Transverse colon (tissue), 4 donors: ENCODE measurements at regions not wholly inside any gene's neighbourhood (a gene's known extent, or its start where the extent isn't known, plus 50 kb on each side); places are given as distances from the start of the nearest gene placed in this dataset.

Experiments
- DNase-seq: peaks from one replicate; pipeline ENCODE4 v3.0.0-alpha.2; 2019
- H3K27ac ChIP-seq, 4 donors: fragments of 200-600 bp; sonication (generic); 2 replicates each; pipeline ENCODE4 v1.5.1; 2016 to 2018; ENCODE audit warnings: inconsistent platforms in 4 of 4
- H3K27me3 ChIP-seq: fragments of 200-600 bp; sonication (generic); 2 replicates; pipeline ENCODE4 v1.5.1; 2017; ENCODE audit warnings: inconsistent platforms
- H3K36me3 ChIP-seq, 4 donors: fragments of 200-600 bp; sonication (generic); 2 replicates each; pipeline ENCODE4 v1.5.1; 2017 to 2019; ENCODE audit warnings: inconsistent platforms in 4 of 4
- H3K4me1 ChIP-seq, 4 donors: fragments of 200-600 bp; sonication (generic); 2 replicates each; pipeline ENCODE4 v1.5.1; 2017 to 2020; ENCODE audit warnings: inconsistent platforms in 4 of 4
- H3K4me3 ChIP-seq, 4 donors: fragments of 200-600 bp; sonication (generic); 1 replicate in 1 of 4; 2 replicates in 3 of 4; pipeline versions ENCODE4 v1.5.1 to v1.6.1; 2017 to 2019; ENCODE audit warnings: inconsistent platforms in 4 of 4
- H3K9me3 ChIP-seq, 2 donors: fragments of 200-600 bp; sonication (generic); 2 replicates each; pipeline ENCODE4 v1.5.1; 2017 to 2019; ENCODE audit warnings: inconsistent platforms in 2 of 2
- CTCF ChIP-seq, 5 experiments: fragments of 200-600 bp in 3 of 5; fragments of 450-650 bp in 2 of 5; sonication (generic) in 3 of 5; IDR thresholded peaks; 1 replicate in 2 of 5; 2 replicates in 3 of 5; pipeline ENCODE4 v1.5.1; 2016 to 2017; ENCODE audit warnings: antibody characterized with exemption in 5 of 5, inconsistent platforms in 3 of 5, mild to moderate bottlenecking in 2 of 5, moderate library complexity in 1 of 5
- EP300 ChIP-seq: sonication (generic); formaldehyde crosslinking; IDR thresholded peaks from one replicate; pipeline ENCODE4 v1.6.1; 2017; ENCODE audit warnings: antibody characterized with exemption, low read depth
- POLR2A ChIP-seq: fragments of 450-650 bp; IDR thresholded peaks from one replicate; pipeline ENCODE4 v1.6.1; 2016; ENCODE audit warnings: antibody characterized with exemption, mild to moderate bottlenecking, moderate library complexity
- POLR2AphosphoS5 ChIP-seq, 3 donors: sonication (generic); formaldehyde crosslinking; IDR thresholded peaks; one replicate each; pipeline ENCODE4 v1.6.1; 2016; ENCODE audit warnings: antibody characterized with exemption in 3 of 3
- WGBS, 2 donors: methylation state at CpG; one replicate each; pipeline ENCODE4 v1.1.5; 2018; ENCODE audit warnings: low coverage in 1 of 2; 5-methylcytosine and 5-hydroxymethylcytosine counted together
- in situ Hi-C, 4 donors: fragments of 200-750 bp; cut with MboI; loops; one replicate each; pipeline versions ENCODE4 v1.15.0 to v1.15.1; 2017; ENCODE audit warnings: low sequenced_read_pairs in 3 of 4, low pct_ligation_motif_present in 1 of 4, low pct_unique_long_range_greater_than_20kb in 1 of 4
- intact Hi-C: fragments of 100-400 bp; cut with DNase I; formaldehyde crosslinking; loops from one replicate; pipeline ENCODE4 v1.15.1; 2023; ENCODE audit warnings: low total_unique reads

- Histone ChIP-seq H3K9me3 (no peaks in the 10 kb centered on the region), H3K4me1 (peaks cover 0 to 26% (median 14%) of the 10 kb centered on the region in 4 donors), H3K36me3 (no peaks in the 10 kb centered on the region), H3K27ac (peak overlapping the region; percentile 35 to 61 (median 37)), H3K27me3 (no peaks in the 10 kb centered on the region), H3K4me3 (no peak overlapping the region)
- 14 to 29% methylated on average over 1 of the region's 1 CpG for WGBS, 2 donors
- intact Hi-C loops (no loop called here), in situ Hi-C loops (no loop called here)
- no peak for DNase-seq
- TF ChIP-seq POLR2AphosphoS5 (IDR thresholded peaks at IDR 0.05) (no peak), POLR2A (no peak), CTCF (IDR thresholded peaks at IDR 0.05) (no peak), EP300 (no peak)
Measured at GRCh38 chr15:62506217-62506805, 341.2 kb upstream of the C2CD4B start.

GRCh38 chr15:62509395-62509958 is 344.4 kb upstream of the C2CD4B start:
- no peaks in the 10 kb centered on the region for H3K9me3 ChIP-seq
- intact Hi-C loops = no loop called here
- H3K4me1 ChIP-seq = peaks cover 0 to 17% (median 9%) of the 10 kb centered on the region in 4 donors
- no peaks in the 10 kb centered on the region for H3K27me3 ChIP-seq
- H3K4me3 ChIP-seq = no peak overlapping the region
- WGBS, 2 donors = 83 to 94% methylated on average over 4 to 12 of the region's 12 CpGs
- no peak for DNase-seq
- no peak overlapping the region for H3K27ac ChIP-seq
- TF ChIP-seq POLR2AphosphoS5 (IDR thresholded peaks at IDR 0.05) = no peak
- no peak for TF ChIP-seq POLR2A
- no peak for TF ChIP-seq CTCF (IDR thresholded peaks at IDR 0.05)
- no peak for TF ChIP-seq EP300
- in situ Hi-C loops = no loop called here
- no peaks in the 10 kb centered on the region for H3K36me3 ChIP-seq

- intact Hi-C loops = no loop called here
- WGBS, 2 donors = 93% methylated on average over 4 of the region's 4 CpGs
- no peak overlapping the region for H3K4me3 ChIP-seq
- no peak overlapping the region for H3K27ac ChIP-seq
- no peaks in the 10 kb centered on the region for H3K9me3 ChIP-seq
- in situ Hi-C loops = no loop called here
- peaks cover 0 to 13% (median 8%) of the 10 kb centered on the region in 4 donors for H3K4me1 ChIP-seq
- no peak for DNase-seq
- H3K27me3 ChIP-seq = no peaks in the 10 kb centered on the region
- H3K36me3 ChIP-seq = no peaks in the 10 kb centered on the region
- no peak for TF ChIP-seq POLR2AphosphoS5 (IDR thresholded peaks at IDR 0.05)
- no peak for TF ChIP-seq EP300
- no peak for TF ChIP-seq POLR2A
- TF ChIP-seq CTCF (IDR thresholded peaks at IDR 0.05) = no peak
Measured at GRCh38 chr15:62510791-62511190, 345.7 kb upstream of the C2CD4B start.

DNA sequence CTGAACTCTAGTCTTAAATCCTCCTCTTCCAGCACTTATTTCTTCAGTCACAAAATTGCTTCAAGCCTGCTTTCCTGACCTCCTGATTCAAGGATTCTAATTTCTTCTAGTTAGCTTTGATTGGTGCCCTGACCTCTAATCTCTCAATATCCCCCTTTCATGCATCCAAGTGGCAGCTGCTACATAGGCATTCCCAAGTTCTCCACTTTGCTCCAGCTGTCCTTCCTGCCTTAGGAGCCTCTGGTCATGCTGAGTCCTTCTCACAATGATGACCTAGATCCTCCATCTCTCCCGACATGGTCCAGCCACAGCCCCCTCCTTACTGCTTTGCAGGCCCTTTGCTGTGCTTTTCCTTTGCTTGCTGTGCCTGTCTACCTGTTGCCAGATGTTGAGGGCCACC is 347.8 kb upstream of the C2CD4B start:
- DNase-seq = no peak
- no peak overlapping the region for H3K4me3 ChIP-seq
- H3K4me1 ChIP-seq = no peaks in the 10 kb centered on the region
- in situ Hi-C loops = no loop called here
- H3K36me3 ChIP-seq = no peaks in the 10 kb centered on the region
- no peak overlapping the region for H3K27ac ChIP-seq
- intact Hi-C loops = no loop called here
- no peaks in the 10 kb centered on the region for H3K27me3 ChIP-seq
- H3K9me3 ChIP-seq = no peaks in the 10 kb centered on the region
- WGBS, 2 donors = 60 to 95% methylated on average over 1 of the region's 1 CpG
- TF ChIP-seq POLR2AphosphoS5 (IDR thresholded peaks at IDR 0.05) = no peak
- TF ChIP-seq EP300 = no peak
- no peak for TF ChIP-seq CTCF (IDR thresholded peaks at IDR 0.05)
- no peak for TF ChIP-seq POLR2A
